Pancreas (tissue), 10 donors: ENCODE measurements at regions not wholly inside any gene's neighbourhood (a gene's known extent, or its start where the extent isn't known, plus 50 kb on each side); places are given as distances from the start of the nearest gene placed in this dataset.

Experiments used
- ATAC-seq, 4 donors: fragments of 200-7000 bp; cut with Tn5 transposase; one replicate each; pipeline versions ENCODE4 v1.8.0 to v1.9.1; 2020; ENCODE audit warnings: mild to moderate bottlenecking in 4 of 4, moderate library complexity in 4 of 4
- DNase-seq, 6 donors: peaks; one replicate each; pipeline ENCODE4 v3.0.0-alpha.2; 2020
- FAIRE-seq: peaks from 2 replicates; lab custom pipeline; 2012; peaks lifted over from hg19 to GRCh38; lab: Jason Lieb, UNC
- H3K27ac ChIP-seq, 4 donors: fragments of 200-600 bp; sonication (generic); 1 replicate in 3 of 4; 2 replicates in 1 of 4; pipeline versions ENCODE4 v1.5.0 to v1.8.0; 2020
- H3K27me3 ChIP-seq, 4 donors: fragments of 200-600 bp; one replicate each; pipeline ENCODE4 v1.8.0; 2021
- H3K36me3 ChIP-seq, 3 donors: fragments of 200-600 bp; sonication (generic) in 1 of 3; one replicate each; pipeline versions ENCODE4 v1.5.0 to v1.8.0; 2020 to 2021
- H3K4me1 ChIP-seq, 3 donors: fragments of 200-600 bp; one replicate each; pipeline ENCODE4 v1.8.0; 2021
- H3K4me3 ChIP-seq, 4 donors: fragments of 200-600 bp; sonication (generic) in 2 of 4; one replicate each; pipeline versions ENCODE4 v1.5.0 to v1.8.0; 2020 to 2021
- H3K9me3 ChIP-seq, 4 donors: fragments of 200-600 bp; one replicate each; pipeline ENCODE4 v1.8.0; 2021
- CTCF ChIP-seq, 4 donors: fragments of 200-600 bp; sonication (generic) in 3 of 4; IDR thresholded peaks; one replicate each; pipeline versions ENCODE4 v1.5.0 to v1.8.0; 2021; ENCODE audit warnings: antibody characterized with exemption in 4 of 4
- WGBS, 2 donors: extraction: QIAGEN DNeasy Blood & Tissue Kit; methylation state at CpG; one replicate each; pipeline ENCODE4 v1.1.7; 2013; 5-methylcytosine and 5-hydroxymethylcytosine counted together
- intact Hi-C, 3 donors: fragments of 100-400 bp; cut with DNase I; formaldehyde crosslinking; loops; one replicate each; pipeline versions ENCODE4 v1.11.1 to v1.14.2; 2022
- donor health status: healthy with polysubstance abuse.
- donor health status: DM: no; HTN: no; CAD: no; lungs with moderate emphysema.
- donor health status: DM: no; HTN: no; CAD: no.
- donor health status: control.
- donor health status: control.
- donor health status: Bipolar disorder and iron deficiency.
- donor health status: DM: yes; HTN: yes; CAD: no.
- donor health status: DM: no; HTN: no; CAD: no.
- donor health status: DM: no; HTN: no; CAD: no.
- donor health status: DM: yes; HTN: yes; CAD: no.

DNA sequence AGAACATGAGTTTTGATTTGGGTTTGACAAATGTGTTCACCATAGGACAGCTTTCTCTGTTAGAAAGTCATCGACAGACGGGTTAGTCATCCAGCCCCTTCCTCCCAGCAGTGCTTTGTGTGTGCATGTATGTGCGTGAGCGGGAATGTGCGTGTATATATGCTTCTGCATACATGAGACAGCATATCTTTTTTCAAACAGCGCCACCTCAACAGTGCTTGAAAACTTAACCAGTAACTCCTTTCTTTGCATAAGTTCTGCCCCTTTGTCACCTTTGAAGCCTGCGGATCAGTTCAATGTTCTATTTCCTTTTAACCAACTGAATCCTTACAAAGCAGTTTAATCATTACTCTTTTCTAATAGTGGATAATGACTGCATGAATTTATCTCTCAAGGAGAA lies 351.4 kb downstream of the LPIN1 start:
- no peak for FAIRE-seq

GRCh38 chr2:12099374-12099773 lies 352.9 kb downstream of the LPIN1 start:
- Histone ChIP-seq H3K27me3 (no peaks in the 10 kb centered on the region), H3K27ac (no peak overlapping the region), H3K36me3 (no peaks in the 10 kb centered on the region), H3K9me3 (no peaks in the 10 kb centered on the region), H3K4me3 (no peak overlapping the region), H3K4me1 (no peaks in the 10 kb centered on the region)
- no peak for FAIRE-seq
- WGBS, 2 donors, result 43 to 54% methylated on average over 3 of the region's 3 CpGs
- DNase-seq, result no peak
- intact Hi-C loops, result no loop called here
- TF ChIP-seq CTCF (IDR thresholded peaks at IDR 0.05), result no peak
- no peak for ATAC-seq

More for the DNA sequence above, 351.4 kb downstream of the LPIN1 start:
- no peak for TF ChIP-seq CTCF (IDR thresholded peaks at IDR 0.05)
- H3K36me3 ChIP-seq, result no peaks in the 10 kb centered on the region
- no peak overlapping the region for H3K27ac ChIP-seq
- H3K4me3 ChIP-seq, result no peak overlapping the region
- intact Hi-C loops, result no loop called here
- no peaks in the 10 kb centered on the region for H3K9me3 ChIP-seq
- ATAC-seq (no peak), DNase-seq (no peak)
- H3K27me3 ChIP-seq, result no peaks in the 10 kb centered on the region
- 89% methylated on average over 7 of the region's 7 CpGs for WGBS, 2 donors
- H3K4me1 ChIP-seq, result no peaks in the 10 kb centered on the region

DNA sequence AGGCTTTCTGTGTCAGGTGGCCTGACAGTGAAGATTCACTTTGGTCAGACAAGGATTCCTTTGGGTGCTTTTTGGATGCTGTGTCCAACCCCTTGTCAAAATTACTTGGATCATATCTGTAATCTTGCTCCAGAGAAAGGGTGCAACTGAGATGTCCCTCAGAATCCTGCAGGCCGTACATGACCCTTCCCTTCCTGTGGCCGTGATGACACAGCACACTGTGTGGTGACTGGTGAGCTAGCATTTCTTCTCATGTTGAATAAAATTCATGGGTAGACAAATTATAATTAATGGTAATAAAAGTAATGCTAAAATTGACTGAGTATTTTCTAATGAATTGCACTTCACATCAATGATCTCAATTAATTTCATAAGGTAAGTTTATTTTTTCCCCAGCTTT lies 356.2 kb downstream of the LPIN1 start:
- Histone ChIP-seq H3K9me3 (no peaks in the 10 kb centered on the region), H3K36me3 (no peaks in the 10 kb centered on the region), H3K4me1 (no peaks in the 10 kb centered on the region), H3K4me3 (no peak overlapping the region), H3K27me3 (no peaks in the 10 kb centered on the region), H3K27ac (no peak overlapping the region)
- intact Hi-C loops, result no loop called here
- TF ChIP-seq CTCF (IDR thresholded peaks at IDR 0.05), result no peak
- WGBS, 2 donors, result 86 to 92% methylated on average over 2 of the region's 2 CpGs
- no peak for ATAC-seq
- no peak for FAIRE-seq
- no peak for DNase-seq

DNA sequence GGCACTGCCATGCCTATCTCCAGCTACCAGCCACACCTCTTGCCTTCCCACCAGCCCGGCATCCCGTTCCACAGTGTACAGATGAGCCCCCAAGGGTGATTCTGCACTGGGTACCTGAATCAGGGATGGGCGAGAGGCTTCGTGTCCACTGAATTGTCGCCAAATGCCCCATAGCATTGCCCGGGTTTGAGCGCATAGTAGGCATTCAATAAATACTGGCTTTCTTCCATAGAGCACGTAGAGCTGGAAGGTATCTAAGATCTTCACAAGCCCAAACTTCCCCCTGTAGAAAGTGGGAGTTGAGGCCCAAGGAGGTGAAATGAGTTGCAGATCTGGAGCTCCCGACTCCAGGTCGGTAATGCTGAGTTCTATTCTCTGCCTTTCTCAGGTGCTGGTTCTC lies 358.7 kb downstream of the LPIN1 start:
- WGBS, 2 donors, result 92 to 93% methylated on average over 10 of the region's 10 CpGs
- no peak for TF ChIP-seq CTCF (IDR thresholded peaks at IDR 0.05)
- DNase-seq, result no peak
- no peaks in the 10 kb centered on the region for H3K9me3 ChIP-seq
- ATAC-seq, result no peak
- intact Hi-C loops, result no loop called here
- no peaks in the 10 kb centered on the region for H3K36me3 ChIP-seq
- H3K4me3 ChIP-seq, result no peak overlapping the region
- no peak overlapping the region for H3K27ac ChIP-seq
- FAIRE-seq, result no peak
- H3K4me1 ChIP-seq, result no peaks in the 10 kb centered on the region
- H3K27me3 ChIP-seq, result no peaks in the 10 kb centered on the region

DNA sequence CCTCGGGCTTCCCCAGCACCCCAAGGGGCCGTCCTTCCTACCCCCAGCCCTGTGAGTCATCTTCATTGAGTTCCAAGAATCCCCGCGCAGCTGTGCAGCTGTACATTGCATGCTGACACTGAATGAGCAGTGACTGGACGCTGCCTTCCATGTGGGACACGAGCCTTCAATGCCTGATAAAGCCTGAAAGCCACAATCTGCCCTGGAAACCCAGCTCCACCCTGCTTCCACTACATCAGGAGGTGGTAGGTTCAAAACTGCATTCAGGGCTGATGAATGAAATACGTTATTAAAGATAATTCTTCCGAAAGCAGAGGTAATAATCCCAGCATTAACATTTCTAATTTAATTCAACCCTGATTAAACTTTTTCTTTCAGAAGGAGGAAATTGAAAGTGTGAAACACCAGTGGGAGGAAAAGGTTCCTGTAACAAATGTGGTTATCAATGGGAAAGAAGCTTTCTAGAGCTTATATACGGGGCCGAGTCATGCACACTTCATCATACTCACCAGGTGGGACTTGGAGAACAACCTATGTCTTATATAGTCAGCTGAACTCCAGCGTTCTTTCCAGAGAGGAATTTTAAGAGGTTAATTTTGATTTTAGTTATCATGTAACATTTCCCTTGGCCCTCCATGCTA lies 360.1 kb downstream of the LPIN1 start:
- H3K27me3 ChIP-seq, result no peaks in the 10 kb centered on the region
- DNase-seq (peak in 4 of 6 donors; percentile 6 to 20 (median 18)), ATAC-seq (peak in 3 of 4 donors; percentile 41 to 60 (median 59)), FAIRE-seq (no peak)
- intact Hi-C loops, result no loop called here
- TF ChIP-seq CTCF (IDR thresholded peaks at IDR 0.05), result no peak
- no peaks in the 10 kb centered on the region for H3K9me3 ChIP-seq
- no peaks in the 10 kb centered on the region for H3K36me3 ChIP-seq
- WGBS, 2 donors, result 87 to 88% methylated on average over 11 of the region's 11 CpGs
- no peaks in the 10 kb centered on the region for H3K4me1 ChIP-seq
- H3K4me3 ChIP-seq, result no peak overlapping the region
- H3K27ac ChIP-seq, result no peak overlapping the region
